ENCODE measurements at regions not wholly inside any gene's neighbourhood (a gene's known extent, or its start where the extent isn't known, plus 50 kb on each side); places are given as distances from the start of the nearest gene placed in this dataset.
A peak's percentile ranks its signal among the peaks of the same experiment; 100 is the strongest.

- no peak for DNase-seq (ENCODE audit: extremely low read depth, low read depth, low spot score)
Measured at GRCh38 chr5:168209997-168210396, 81.4 kb upstream of the WWC1 start.

DNA sequence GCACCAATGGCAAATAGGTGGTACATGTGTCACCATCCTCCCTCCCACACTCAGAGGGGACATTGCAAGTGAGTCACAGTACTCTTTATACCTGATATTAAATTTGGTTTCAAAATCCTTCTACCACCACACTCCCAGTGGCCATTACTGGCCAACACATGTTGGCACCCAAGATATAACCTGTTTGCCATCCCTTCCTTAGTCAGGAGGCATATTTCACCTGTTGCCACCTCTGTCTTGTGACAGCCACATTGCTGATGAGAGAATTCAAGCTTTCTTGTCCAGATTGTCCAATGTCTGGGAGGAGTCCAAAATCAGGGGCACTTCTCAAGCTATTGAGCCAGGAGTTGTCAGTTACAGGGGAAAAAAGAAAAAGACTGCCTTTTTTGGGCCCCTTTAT, 80.2 kb upstream of the WWC1 start:
- DNase-seq (ENCODE audit: extremely low read depth, low read depth, low spot score): no peak

- no peak for DNase-seq (ENCODE audit: extremely low read depth, low read depth, low spot score)
Measured at GRCh38 chr5:168211936-168212335, 79.5 kb upstream of the WWC1 start.

GRCh38 chr5:168214071-168214470, 77.4 kb upstream of the WWC1 start:
- no peak for DNase-seq (ENCODE audit: extremely low read depth, low read depth, low spot score)

GRCh38 chr5:168214886-168215285, 76.6 kb upstream of the WWC1 start:
- no peak for DNase-seq (ENCODE audit: extremely low read depth, low read depth, low spot score)

DNA sequence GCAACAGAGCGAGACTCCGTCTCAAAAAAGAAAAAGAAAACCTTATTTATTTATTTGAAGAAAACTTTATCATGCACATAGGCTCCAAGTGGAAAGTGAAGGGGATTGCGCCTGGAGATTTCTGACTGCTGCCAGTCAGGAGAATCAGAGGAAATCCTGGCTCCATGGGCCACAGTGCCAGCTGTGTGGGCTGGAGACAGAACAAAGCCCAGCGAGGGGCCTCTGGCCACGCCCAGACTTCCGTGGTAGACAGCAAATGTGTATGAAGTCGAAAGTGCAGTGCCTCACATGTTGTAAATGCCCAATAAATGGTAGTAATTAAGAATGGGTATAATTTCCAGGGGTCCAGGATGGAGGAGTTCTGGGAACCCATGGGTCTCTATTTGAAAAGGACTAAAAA, 75.8 kb upstream of the WWC1 start:
- no peak for DNase-seq (ENCODE audit: extremely low read depth, low read depth, low spot score)

GRCh38 chr5:168216989-168217388, 74.5 kb upstream of the WWC1 start:
- DNase-seq (ENCODE audit: extremely low read depth, low read depth, low spot score): no peak

DNA sequence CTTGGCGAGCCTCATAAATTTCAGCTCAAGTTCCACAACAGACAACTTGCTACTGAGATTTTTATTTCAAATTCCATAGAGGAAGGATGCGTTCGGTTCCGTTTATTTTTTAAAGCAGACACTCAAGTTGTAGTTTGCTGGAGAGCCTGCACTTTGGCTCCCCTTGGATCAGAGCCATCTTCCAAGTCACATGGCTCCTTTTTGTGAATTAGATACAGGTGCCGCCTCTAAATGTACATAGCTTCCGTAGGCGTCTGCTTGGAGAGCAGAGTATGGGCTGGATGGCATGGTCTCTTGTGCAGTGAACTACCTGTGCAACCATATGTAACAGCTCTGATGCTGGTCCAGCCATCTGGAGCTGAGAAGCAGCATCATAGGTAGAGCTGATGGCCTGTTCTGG, 73.9 kb upstream of the WWC1 start:
- no peak for DNase-seq (ENCODE audit: extremely low read depth, low read depth, low spot score)

GRCh38 chr5:168218746-168219145, 72.7 kb upstream of the WWC1 start:
- no peak for DNase-seq (ENCODE audit: extremely low read depth, low read depth, low spot score)

GRCh38 chr5:168219515-168220410, 71.7 kb upstream of the WWC1 start:
- peak; percentile 69 for DNase-seq (ENCODE audit: extremely low read depth, low read depth, low spot score)

GRCh38 chr5:168224085-168224484, 67.4 kb upstream of the WWC1 start:
- no peak for DNase-seq (ENCODE audit: extremely low read depth, low read depth, low spot score)

GRCh38 chr5:168226012-168226411, 65.4 kb upstream of the WWC1 start:
- DNase-seq (ENCODE audit: extremely low read depth, low read depth, low spot score): no peak

DNA sequence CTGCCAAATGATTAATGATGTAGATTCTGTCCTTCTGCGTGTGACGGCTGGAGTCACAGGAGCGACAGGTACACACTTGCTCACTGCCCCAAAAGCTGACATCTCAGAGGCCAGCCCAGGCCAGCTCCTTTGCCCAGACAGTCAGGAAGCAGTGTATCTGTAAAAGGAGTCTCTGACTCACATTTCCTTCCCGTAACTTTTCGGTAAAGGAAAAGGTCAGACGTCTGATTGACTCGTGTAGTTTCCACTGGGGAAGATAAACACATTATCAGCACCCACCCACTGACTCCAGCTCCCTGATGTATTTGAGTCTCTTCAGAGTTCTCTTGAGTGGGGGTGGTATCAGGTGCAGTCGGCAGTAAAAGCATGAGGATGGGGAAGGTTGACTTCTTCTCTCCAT, 64.4 kb upstream of the WWC1 start:
- DNase-seq (ENCODE audit: extremely low read depth, low read depth, low spot score): peak; percentile 37

DNA sequence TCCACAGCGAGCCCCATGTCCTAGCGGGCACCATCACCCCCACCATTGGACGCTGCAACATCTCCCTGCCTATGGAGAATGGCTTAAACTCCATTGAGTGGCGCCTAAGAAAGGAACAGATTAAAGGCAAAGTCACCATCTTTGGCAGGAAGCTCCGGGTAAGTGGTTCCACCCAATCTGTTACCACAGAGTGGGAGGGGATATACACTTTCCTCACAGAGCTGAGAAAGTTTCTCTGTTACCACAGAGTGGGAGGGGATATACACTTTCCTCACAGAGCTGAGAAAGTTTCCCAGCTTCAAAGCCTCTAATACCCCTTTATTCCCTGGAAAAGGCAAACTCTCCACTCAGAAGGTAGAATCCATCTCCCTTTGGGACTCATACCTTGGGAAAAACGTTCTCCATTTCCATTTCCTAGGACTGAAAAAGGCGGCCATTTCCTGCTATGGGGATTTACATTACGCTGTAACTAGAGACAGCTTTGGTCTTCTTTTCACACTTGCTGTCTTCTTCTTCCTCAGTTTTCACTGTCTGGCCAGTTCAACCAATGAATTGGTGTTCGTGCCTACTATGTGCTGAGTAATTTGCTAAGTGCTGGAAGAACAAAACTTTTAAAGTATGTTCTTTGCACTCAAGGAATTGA, 63.4 kb upstream of the WWC1 start:
- no peak for DNase-seq (ENCODE audit: extremely low read depth, low read depth, low spot score)

- no peak for DNase-seq (ENCODE audit: extremely low read depth, low read depth, low spot score)
Measured at GRCh38 chr5:168228668-168229067, 62.8 kb upstream of the WWC1 start.

DNA sequence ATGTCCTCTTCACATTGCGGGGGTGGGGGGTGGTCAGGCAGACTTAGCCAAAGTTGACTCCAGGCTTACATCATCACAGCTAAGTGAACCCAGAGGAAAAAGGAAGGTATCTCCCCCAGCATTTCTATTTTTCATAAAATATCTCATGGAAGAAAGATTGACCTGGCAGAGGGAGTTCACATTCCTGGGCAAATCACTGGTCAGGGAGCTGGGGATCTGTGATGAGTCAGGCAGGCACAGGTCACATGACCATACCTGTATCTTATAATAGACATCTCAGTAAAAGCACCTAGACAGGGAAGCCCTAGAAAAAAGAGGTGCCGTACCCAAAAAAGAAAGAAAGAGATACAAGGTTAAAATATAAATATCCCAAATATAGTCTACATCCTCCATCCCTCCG, 57.3 kb upstream of the WWC1 start:
- DNase-seq (ENCODE audit: extremely low read depth, low read depth, low spot score): no peak

DNA sequence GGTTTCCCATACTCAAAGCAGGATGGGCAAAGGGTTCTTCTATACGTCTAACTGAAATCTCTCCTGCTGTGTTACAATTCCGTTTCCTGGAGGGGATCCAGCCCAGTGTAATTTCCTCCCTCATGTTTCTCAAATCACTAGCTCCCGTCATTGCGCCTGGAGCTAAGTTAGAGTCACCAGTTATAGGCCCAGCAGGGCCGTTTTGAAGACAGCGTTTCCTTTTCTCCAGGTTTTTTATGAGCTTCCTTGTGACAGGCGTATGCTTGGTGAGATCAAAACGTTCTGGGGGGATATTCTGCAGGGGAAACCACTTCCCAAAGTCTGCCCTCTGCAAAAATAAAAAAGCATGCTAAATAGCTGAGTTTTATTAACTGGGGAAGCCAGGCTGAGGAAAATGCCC, 53.0 kb upstream of the WWC1 start:
- no peak for DNase-seq (ENCODE audit: extremely low read depth, low read depth, low spot score)

GRCh38 chr5:168239325-168239724, 52.1 kb upstream of the WWC1 start:
- no peak for DNase-seq (ENCODE audit: extremely low read depth, low read depth, low spot score)
